GM12878 (cell line): ENCODE measurements at regions not wholly inside any gene's neighbourhood (a gene's known extent, or its start where the extent isn't known, plus 50 kb on each side); places are given as distances from the start of the nearest gene placed in this dataset.

Experiments
- ATF7 ChIP-seq: fragments of 450-650 bp; IDR thresholded peaks from 2 replicates; pipeline ENCODE4 v1.6.1; 2016; ENCODE audit warnings: low read depth, mild to moderate bottlenecking
- BACH1 ChIP-seq: fragments of 450-650 bp; IDR thresholded peaks from 2 replicates; pipeline ENCODE4 v1.6.1; 2017; ENCODE audit warnings: mild to moderate bottlenecking, borderline replicate concordance
- DPF2 ChIP-seq: fragments of 450-650 bp; IDR thresholded peaks from 2 replicates; pipeline ENCODE4 v1.6.1; 2017; ENCODE audit warnings: mild to moderate bottlenecking
- E2F8 ChIP-seq: fragments of 450-650 bp; IDR thresholded peaks from 2 replicates; pipeline ENCODE4 v1.6.1; 2018; ENCODE audit warnings: mild to moderate bottlenecking, low read depth, moderate library complexity; ENCODE audit not compliant: partially characterized antibody
- POLR2AphosphoS5 ChIP-seq: IDR thresholded peaks from 2 replicates; pipeline ENCODE4 v1.6.1; 2011; ENCODE audit warnings: mild to moderate bottlenecking, low read length, inconsistent platforms
- TF ChIP-seq, protein P1 (sequence below): fragments of 450-650 bp; formaldehyde crosslinking; IDR thresholded peaks from 2 replicates; pipeline ENCODE4 v1.4.0; 2020; ENCODE audit warnings: mild to moderate bottlenecking, moderate library complexity
- TF ChIP-seq, protein P2 (sequence below): IDR thresholded peaks from 2 replicates; pipeline ENCODE4 v1.6.1; 2012; ENCODE audit warnings: low read depth, low read length, improper control_type of control experiment

- no peak for TF ChIP-seq E2F8
- TF ChIP-seq DPF2: no peak
- TF ChIP-seq POLR2AphosphoS5: no peak
- TF ChIP-seq BACH1: no peak
- TF ChIP-seq, protein P1, sequence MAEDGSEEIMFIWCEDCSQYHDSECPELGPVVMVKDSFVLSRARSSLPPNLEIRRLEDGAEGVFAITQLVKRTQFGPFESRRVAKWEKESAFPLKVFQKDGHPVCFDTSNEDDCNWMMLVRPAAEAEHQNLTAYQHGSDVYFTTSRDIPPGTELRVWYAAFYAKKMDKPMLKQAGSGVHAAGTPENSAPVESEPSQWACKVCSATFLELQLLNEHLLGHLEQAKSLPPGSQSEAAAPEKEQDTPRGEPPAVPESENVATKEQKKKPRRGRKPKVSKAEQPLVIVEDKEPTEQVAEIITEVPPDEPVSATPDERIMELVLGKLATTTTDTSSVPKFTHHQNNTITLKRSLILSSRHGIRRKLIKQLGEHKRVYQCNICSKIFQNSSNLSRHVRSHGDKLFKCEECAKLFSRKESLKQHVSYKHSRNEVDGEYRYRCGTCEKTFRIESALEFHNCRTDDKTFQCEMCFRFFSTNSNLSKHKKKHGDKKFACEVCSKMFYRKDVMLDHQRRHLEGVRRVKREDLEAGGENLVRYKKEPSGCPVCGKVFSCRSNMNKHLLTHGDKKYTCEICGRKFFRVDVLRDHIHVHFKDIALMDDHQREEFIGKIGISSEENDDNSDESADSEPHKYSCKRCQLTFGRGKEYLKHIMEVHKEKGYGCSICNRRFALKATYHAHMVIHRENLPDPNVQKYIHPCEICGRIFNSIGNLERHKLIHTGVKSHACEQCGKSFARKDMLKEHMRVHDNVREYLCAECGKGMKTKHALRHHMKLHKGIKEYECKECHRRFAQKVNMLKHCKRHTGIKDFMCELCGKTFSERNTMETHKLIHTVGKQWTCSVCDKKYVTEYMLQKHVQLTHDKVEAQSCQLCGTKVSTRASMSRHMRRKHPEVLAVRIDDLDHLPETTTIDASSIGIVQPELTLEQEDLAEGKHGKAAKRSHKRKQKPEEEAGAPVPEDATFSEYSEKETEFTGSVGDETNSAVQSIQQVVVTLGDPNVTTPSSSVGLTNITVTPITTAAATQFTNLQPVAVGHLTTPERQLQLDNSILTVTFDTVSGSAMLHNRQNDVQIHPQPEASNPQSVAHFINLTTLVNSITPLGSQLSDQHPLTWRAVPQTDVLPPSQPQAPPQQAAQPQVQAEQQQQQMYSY (CRISPR knock-in tag): no peak
- no peak for TF ChIP-seq ATF7
- TF ChIP-seq, protein P2, sequence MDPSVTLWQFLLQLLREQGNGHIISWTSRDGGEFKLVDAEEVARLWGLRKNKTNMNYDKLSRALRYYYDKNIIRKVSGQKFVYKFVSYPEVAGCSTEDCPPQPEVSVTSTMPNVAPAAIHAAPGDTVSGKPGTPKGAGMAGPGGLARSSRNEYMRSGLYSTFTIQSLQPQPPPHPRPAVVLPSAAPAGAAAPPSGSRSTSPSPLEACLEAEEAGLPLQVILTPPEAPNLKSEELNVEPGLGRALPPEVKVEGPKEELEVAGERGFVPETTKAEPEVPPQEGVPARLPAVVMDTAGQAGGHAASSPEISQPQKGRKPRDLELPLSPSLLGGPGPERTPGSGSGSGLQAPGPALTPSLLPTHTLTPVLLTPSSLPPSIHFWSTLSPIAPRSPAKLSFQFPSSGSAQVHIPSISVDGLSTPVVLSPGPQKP: no peak
- TF ChIP-seq, all 136 proteins: peak for 0
Observed at GRCh38 chr6:105786449-105786848, 299.7 kb upstream of the PRDM1 start (continued).
